HepG2 (cell line): ENCODE measurements at regions not wholly inside any gene's neighbourhood (a gene's known extent, or its start where the extent isn't known, plus 50 kb on each side); places are given as distances from the start of the nearest gene placed in this dataset.
"Not testable (repeated sequence)": the region's sequence is repeated elsewhere in the genome, so short reads cannot be mapped to it uniquely, and the experiment has no call there.

ENCODE experiments used
- ATAC-seq: fragments of 200-7000 bp; cut with Tn5 transposase; 3 replicates; pipeline ENCODE4 v1.9.1; 2020; ENCODE audit warnings: mild to moderate bottlenecking, moderate library complexity
- BruUV-seq: library from RNA; stranded (reverse); fragments of 400-500 nt; replicated peaks from 2 replicates; lab custom pipeline; 2021; lab: Mats Ljungman, UMichigan
- CTCF ChIA-PET: fragments of 300-600 bp; formaldehyde crosslinking; extraction: SDS; loops from one replicate; lab custom pipeline; 2021; ENCODE audit warnings: low total read pairs, inconsistent platforms, low intra/inter-chr PET ratio; lab: Yijun Ruan, JAX
- POLR2A ChIA-PET: fragments of 350-600 bp; sonication (Branson Sonifier 250); formaldehyde crosslinking; loops from one replicate; lab custom pipeline; 2020; ENCODE audit warnings: antibody characterized with exemption, inconsistent platforms; lab: Yijun Ruan, JAX
- DNase-seq: peaks from one replicate; pipeline ENCODE4 v3.0.0-alpha.2; 2015; ENCODE audit warnings: low spot score
- FAIRE-seq: peaks from 3 replicates; lab custom pipeline; 2011; peaks lifted over from hg19 to GRCh38; lab: Jason Lieb, UNC
- H2AFZ ChIP-seq: one replicate; pipeline ENCODE4 v1.6.1; 2011; ENCODE audit warnings: low read length, inconsistent platforms
- H3K27ac ChIP-seq: fragments of 300-600 bp; 3 replicates; pipeline ENCODE4 v1.8.0; 2011; ENCODE audit warnings: mixed run types, mild to moderate bottlenecking, mixed read lengths, low read length, inconsistent platforms; ENCODE audit not compliant: insufficient read depth; ENCODE audit errors: extremely low read length
- H3K27me3 ChIP-seq, 2 experiments: fragments of 200-600 bp in 1 of 2; 2 replicates in 1 of 2; 3 replicates in 1 of 2; pipeline versions ENCODE4 v1.6.0 to v1.8.0; 2011; ENCODE audit warnings: low read length in 2 of 2, mild to moderate bottlenecking in 2 of 2, moderate library complexity in 2 of 2, inconsistent platforms in 1 of 2; ENCODE audit not compliant: insufficient read depth in 2 of 2, control insufficient read depth in 1 of 2
- H3K36me3 ChIP-seq, 2 experiments: fragments of 200-600 bp in 1 of 2; replicated peaks in 1 of 2; 2 replicates in 1 of 2; 3 replicates in 1 of 2; pipeline versions ENCODE4 v1.5.1 to v1.8.0; 2011; ENCODE audit warnings: low read length in 2 of 2, inconsistent platforms in 1 of 2; ENCODE audit not compliant: insufficient read depth in 2 of 2, control insufficient read depth in 1 of 2
- H3K4me1 ChIP-seq: 2 replicates; pipeline ENCODE4 v1.5.1; 2012; ENCODE audit warnings: low read length, inconsistent platforms; ENCODE audit not compliant: insufficient read depth
- H3K4me2 ChIP-seq: 2 replicates; pipeline ENCODE4 v1.6.0; 2011; ENCODE audit warnings: low read depth, low read length, inconsistent platforms
- H3K4me3 ChIP-seq, 3 experiments: fragments of 200-600 bp in 1 of 3; sonication (generic), shearing (Covaris generic) in 1 of 3; replicated peaks in 1 of 3; 2 replicates each; pipeline ENCODE4 v1.5.1; 2011 to 2016; ENCODE audit warnings: low read length in 3 of 3, inconsistent platforms in 2 of 3, low read depth in 2 of 3, mild to moderate bottlenecking in 2 of 3, control low read depth in 1 of 3, mixed read lengths in 1 of 3; ENCODE audit not compliant: insufficient read depth in 1 of 3
- H3K79me2 ChIP-seq: one replicate; pipeline ENCODE4 v1.6.1; 2011; ENCODE audit warnings: low read length, inconsistent platforms; ENCODE audit not compliant: insufficient read depth
- H3K9ac ChIP-seq: 2 replicates; pipeline ENCODE4 v1.6.0; 2011; ENCODE audit warnings: mild to moderate bottlenecking, low read depth, low read length, inconsistent platforms; ENCODE audit not compliant: insufficient read depth
- H3K9me3 ChIP-seq: 2 replicates; pipeline ENCODE4 v1.5.1; 2012; ENCODE audit warnings: mild to moderate bottlenecking, low read length
- H4K20me1 ChIP-seq: 2 replicates; pipeline ENCODE4 v1.6.0; 2011; ENCODE audit warnings: inconsistent platforms, mild to moderate bottlenecking, low read length, moderate library complexity; ENCODE audit not compliant: insufficient read depth
- FOXK2 ChIP-seq: fragments of 450-650 bp; IDR thresholded peaks from 2 replicates; pipeline ENCODE4 v1.6.1; 2016
- NONO ChIP-seq, 2 experiments: fragments of 450-650 bp in 1 of 2; sonication (generic) in 1 of 2; formaldehyde crosslinking in 1 of 2; IDR thresholded peaks in 1 of 2; conservative IDR thresholded peaks in 1 of 2; 2 replicates each; pipeline versions ENCODE4 v1.6.1 to v1.8.0; 2017 to 2022; ENCODE audit warnings: mild to moderate bottlenecking in 1 of 2, missing genetic modification reagents in 1 of 2, moderate library complexity in 1 of 2
- PLRG1 ChIP-seq: fragments of 450-650 bp; conservative IDR thresholded peaks from 2 replicates; pipeline ENCODE4 v1.6.1; 2016
- YY1 ChIP-seq: IDR thresholded peaks from 2 replicates; pipeline ENCODE4 v1.6.1; 2011; ENCODE audit warnings: low read length, low read depth, moderate library complexity, mild to moderate bottlenecking; ENCODE audit not compliant: insufficient read depth, insufficient replicate concordance
- ZBTB3 ChIP-seq: sonication (generic); formaldehyde crosslinking; IDR thresholded peaks from 2 replicates; pipeline ENCODE4 v1.4.0; 2020; ENCODE audit warnings: low read depth, mild to moderate bottlenecking, moderate library complexity, missing genetic modification reagents, borderline replicate concordance
- ZNF484 ChIP-seq: sonication (generic); formaldehyde crosslinking; IDR thresholded peaks from 2 replicates; pipeline ENCODE4 v1.5.1; 2020; ENCODE audit warnings: mild to moderate bottlenecking, low read depth, missing genetic modification reagents, borderline replicate concordance
- ZNF75D ChIP-seq: sonication (generic); formaldehyde crosslinking; IDR thresholded peaks from 2 replicates; pipeline ENCODE4 v1.8.1; 2023; ENCODE audit warnings: missing genetic modification reagents, mild to moderate bottlenecking, borderline replicate concordance
- WGBS: methylation state at CpG from one replicate; pipeline ENCODE4 v1.1.6; 2017; ENCODE audit warnings: low lambda C conversion rate; 5-methylcytosine and 5-hydroxymethylcytosine counted together
- in situ Hi-C: cut with HindIII; loops from 2 replicates; pipeline ENCODE4 v1.10.0; 2017; ENCODE audit warnings: low pct_unique_long_range_greater_than_20kb; ENCODE audit not compliant: extremely low pct_ligation_motif_present
- intact Hi-C: fragments of 100-400 bp; cut with micrococcal nuclease; formaldehyde crosslinking; loops from one replicate; pipeline ENCODE4 v1.10.0; 2022; ENCODE audit not compliant: unreplicated experiment

GRCh38 chr1:224015782-224016181, 98.1 kb upstream of the FBXO28 start:
- DNase-seq = not testable (repeated sequence)

GRCh38 chr1:224014330-224014649, 99.6 kb upstream of the FBXO28 start:
- Histone ChIP-seq H3K4me2 (no peak overlapping the region), H3K36me3 (no peaks in the 10 kb centered on the region), H3K4me1 (no peaks in the 10 kb centered on the region), H3K9me3 (peaks cover 51% of the 10 kb centered on the region), H3K27ac (no peak overlapping the region), H3K4me3 (no peak overlapping the region), H3K27me3 (no peaks in the 10 kb centered on the region), H3K9ac (no peak overlapping the region), H3K79me2 (no peaks in the 10 kb centered on the region), H4K20me1 (no peaks in the 10 kb centered on the region), H2AFZ (no peak overlapping the region)
- intact Hi-C loops = no loop called here
- in situ Hi-C loops = no loop called here
- no peak for FAIRE-seq
- POLR2A ChIA-PET = no interaction called here
- ATAC-seq = no peak
- no peak for DNase-seq
- TF ChIP-seq ZNF484 (CRISPR knock-in tag) (no peak), ZBTB3 (CRISPR knock-in tag) (no peak), ZNF75D (no peak), PLRG1 (0 out of 2 replicates have a peak, but pooled peaks have one; percentile 16), NONO (IDR thresholded peaks at IDR 0.05) (0 out of 2 replicates have a peak, but pooled peaks have one; percentile 61), NONO (CRISPR knock-in tag; conservative IDR thresholded peaks at IDR 0.05) (no peak), YY1 (no peak)
- CTCF ChIA-PET = no interaction called here
- WGBS = 85% methylated on average over 7 of the region's 7 CpGs
- no TSS peak for BruUV-seq

More at GRCh38 chr1:224015782-224016181, 98.1 kb upstream of the FBXO28 start:
- H3K27me3 ChIP-seq, H3K27ac ChIP-seq, H3K4me1 ChIP-seq, ATAC-seq, intact Hi-C loops, H3K4me3 ChIP-seq, H2AFZ ChIP-seq, POLR2A ChIA-PET, H3K36me3 ChIP-seq, H3K4me2 ChIP-seq, in situ Hi-C loops, H4K20me1 ChIP-seq, CTCF ChIA-PET, FAIRE-seq, H3K9ac ChIP-seq, H3K79me2 ChIP-seq, BruUV-seq: not testable (repeated sequence)
- WGBS = 91% methylated on average over 8 of the region's 8 CpGs
- TF ChIP-seq FOXK2 = 0 out of 2 replicates have a peak, but pooled peaks have one; percentile 14
- H3K9me3 ChIP-seq = peaks cover 51% of the 10 kb centered on the region
